HEK293T (cell line): ENCODE measurements at regions not wholly inside any gene's neighbourhood (a gene's known extent, or its start where the extent isn't known, plus 50 kb on each side); places are given as distances from the start of the nearest gene placed in this dataset.

Experiments used
- ELF4 ChIP-seq: fragments of 450-650 bp; IDR thresholded peaks from 2 replicates; pipeline ENCODE4 v1.6.1; 2017; ENCODE audit warnings: antibody characterized with exemption
- FOXM1 ChIP-seq: fragments of 450-650 bp; IDR thresholded peaks from 2 replicates; pipeline ENCODE4 v1.6.1; 2017; ENCODE audit warnings: mild to moderate bottlenecking, borderline replicate concordance
- L3MBTL2 ChIP-seq: fragments of 450-650 bp; conservative IDR thresholded peaks from 2 replicates; pipeline ENCODE4 v1.6.1; 2016; ENCODE audit warnings: mild to moderate bottlenecking
- SUZ12 ChIP-seq: fragments of 450-650 bp; IDR thresholded peaks from 2 replicates; pipeline ENCODE4 v1.6.1; 2016; ENCODE audit warnings: mild to moderate bottlenecking
- ZNF384 ChIP-seq: fragments of 450-650 bp; IDR thresholded peaks from 2 replicates; pipeline ENCODE4 v1.6.1; 2016

DNA sequence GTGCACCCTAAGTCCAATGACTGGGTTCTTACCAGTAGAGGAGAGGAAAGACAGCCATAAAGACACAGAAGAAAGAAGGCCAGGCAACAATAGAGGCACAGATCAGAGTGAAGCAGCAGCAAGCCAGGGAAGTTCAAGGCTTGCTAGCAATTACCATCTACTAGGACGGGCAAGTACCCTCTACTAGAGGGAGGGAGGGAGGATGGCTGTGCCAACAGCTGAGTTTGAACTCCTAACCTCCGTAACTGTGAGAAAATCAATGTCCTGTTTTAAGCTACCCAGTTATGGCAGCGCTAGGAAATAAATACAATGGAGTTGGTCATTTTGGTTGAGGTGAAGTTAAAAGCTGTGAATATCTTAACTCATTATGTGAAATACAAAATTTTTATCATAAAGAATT, 991.8 kb upstream of the CTNND2 start:
- no peak for TF ChIP-seq L3MBTL2
- TF ChIP-seq SUZ12, result no peak
- no peak for TF ChIP-seq FOXM1
- no peak for TF ChIP-seq ZNF384
- TF ChIP-seq ELF4, result no peak
